NCI-H187 (cell line): ENCODE measurements at regions not wholly inside any gene's neighbourhood (a gene's known extent, or its start where the extent isn't known, plus 50 kb on each side); places are given as distances from the start of the nearest gene placed in this dataset.
"Not testable (repeated sequence)": the region's sequence is repeated elsewhere in the genome, so short reads cannot be mapped to it uniquely, and the experiment has no call there.

ENCODE experiments used
- DNase-seq, 2 experiments: peaks; one replicate each; lab custom pipeline; 2025; lab: John Stamatoyannopoulos, UW

GRCh38 chr11:29056487-29056886 lies 948.3 kb downstream of the METTL15 start:
- DNase-seq = not testable (repeated sequence)

- DNase-seq = no peak
These were observed 943.7 kb downstream of the METTL15 start for GRCh38 chr11:29051935-29052334.

DNA sequence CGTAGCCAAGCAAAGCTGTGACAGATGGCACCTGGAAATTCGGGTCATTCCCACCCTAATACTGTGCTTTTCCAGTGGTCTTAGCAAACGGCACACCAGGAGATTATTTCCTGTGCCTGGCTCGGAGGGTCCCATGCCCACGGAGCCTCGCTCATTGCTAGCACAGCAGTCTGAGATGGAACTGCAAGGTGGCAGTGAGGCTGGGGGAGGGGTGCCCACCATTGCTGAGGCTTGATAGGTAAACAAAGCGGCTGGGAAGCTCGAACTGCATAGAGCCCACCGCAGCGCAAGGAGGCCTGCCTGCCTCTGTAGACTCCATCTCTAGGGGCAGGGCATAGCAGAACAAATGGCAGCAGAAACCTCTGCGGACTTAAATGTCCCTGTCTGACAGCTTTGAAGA lies 942.8 kb downstream of the METTL15 start:
- not testable (repeated sequence) for DNase-seq

- no peak for DNase-seq
These were observed 932.3 kb downstream of the METTL15 start for GRCh38 chr11:29040489-29040888.

GRCh38 chr11:29032384-29033149 lies 924.4 kb downstream of the METTL15 start:
- no peak for DNase-seq

DNA sequence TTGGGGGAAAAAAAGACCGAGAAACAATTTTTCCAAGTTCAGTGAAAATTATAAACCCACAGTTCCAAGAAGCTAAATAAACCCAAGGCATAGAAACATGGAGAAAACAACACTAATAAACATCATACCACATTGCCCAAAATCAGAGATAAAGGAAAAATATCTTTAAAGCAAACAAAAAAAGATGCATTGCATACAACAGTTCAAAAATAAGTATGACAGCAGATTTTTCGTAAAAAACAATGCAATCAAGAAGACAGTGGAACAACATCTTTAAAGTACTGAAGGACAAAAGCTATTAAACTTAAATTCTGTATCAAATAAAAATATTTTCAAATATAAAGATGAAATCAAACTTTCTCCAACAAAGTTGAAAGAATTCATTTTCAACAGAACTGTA lies 921.3 kb downstream of the METTL15 start:
- DNase-seq = no peak

- DNase-seq = no peak
These were observed 919.2 kb downstream of the METTL15 start for GRCh38 chr11:29027436-29027835.

- no peak for DNase-seq
These were observed 918.1 kb downstream of the METTL15 start for GRCh38 chr11:29026286-29026685.

GRCh38 chr11:29025001-29025400 lies 916.8 kb downstream of the METTL15 start:
- DNase-seq = no peak

DNA sequence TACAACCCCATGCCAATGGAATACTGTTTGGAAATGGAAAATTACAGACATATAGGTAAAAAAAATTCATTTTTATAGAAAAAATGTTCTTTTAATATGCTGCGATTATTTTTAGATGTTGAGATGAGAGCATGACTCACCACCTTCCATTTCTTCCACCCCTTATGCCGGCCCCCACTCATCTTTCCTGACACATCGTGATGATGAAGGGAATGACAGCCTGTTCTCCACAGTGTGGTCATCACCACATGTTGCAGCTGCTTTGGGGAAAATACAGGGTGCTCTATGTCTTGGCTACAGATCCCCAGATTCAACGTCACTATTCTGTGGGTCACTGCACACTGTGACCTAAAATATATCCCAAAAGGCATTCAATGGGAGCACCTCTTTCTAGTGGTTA lies 916.2 kb downstream of the METTL15 start:
- DNase-seq = no peak

DNA sequence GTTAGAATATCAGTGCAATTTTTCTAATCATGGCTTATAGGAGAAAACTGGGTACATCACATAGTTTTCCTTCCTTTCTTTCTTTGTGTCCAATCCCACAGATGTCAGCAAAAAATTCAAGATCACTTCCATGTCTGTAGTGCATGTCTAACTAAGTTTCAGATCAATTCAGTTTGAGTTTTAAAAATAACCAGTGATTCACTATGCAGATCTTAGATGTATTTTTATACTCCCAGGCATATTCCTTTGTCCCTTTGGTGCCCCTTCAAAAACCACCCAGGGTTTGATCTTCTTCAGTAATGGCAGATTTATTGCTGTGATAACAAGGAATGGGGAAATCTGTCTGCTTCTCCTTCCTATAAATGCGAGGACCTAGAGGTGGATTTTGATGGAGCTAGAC lies 915.6 kb downstream of the METTL15 start:
- no peak for DNase-seq

- DNase-seq = no peak
These were observed 914.5 kb downstream of the METTL15 start for GRCh38 chr11:29022676-29023075.

- no peak for DNase-seq
These were observed 911.9 kb downstream of the METTL15 start for GRCh38 chr11:29019960-29020683.

GRCh38 chr11:29018631-29019030 lies 910.4 kb downstream of the METTL15 start:
- DNase-seq = no peak

- DNase-seq = no peak
These were observed 909.8 kb downstream of the METTL15 start for GRCh38 chr11:29017941-29018340.

DNA sequence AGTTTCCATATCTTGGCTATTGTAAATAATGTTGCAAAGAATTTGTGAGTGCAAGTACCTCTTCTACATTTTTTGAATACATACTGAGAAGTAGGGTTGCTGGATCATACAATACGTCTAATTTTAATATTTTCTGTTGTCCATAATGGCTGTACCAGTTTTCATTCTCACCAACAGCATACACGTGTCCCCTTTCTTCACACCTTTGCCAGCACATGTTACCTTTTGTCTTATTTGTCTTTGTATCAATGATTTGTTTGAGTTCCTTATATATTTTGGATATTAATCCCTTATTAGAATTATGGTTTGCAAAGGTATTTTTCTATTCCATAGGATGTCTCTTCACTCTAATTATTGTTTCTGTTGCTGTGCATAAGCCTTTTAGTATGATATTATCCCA lies 904.3 kb downstream of the METTL15 start:
- DNase-seq = no peak

GRCh38 chr11:29009426-29009825 lies 901.2 kb downstream of the METTL15 start:
- no peak for DNase-seq

DNA sequence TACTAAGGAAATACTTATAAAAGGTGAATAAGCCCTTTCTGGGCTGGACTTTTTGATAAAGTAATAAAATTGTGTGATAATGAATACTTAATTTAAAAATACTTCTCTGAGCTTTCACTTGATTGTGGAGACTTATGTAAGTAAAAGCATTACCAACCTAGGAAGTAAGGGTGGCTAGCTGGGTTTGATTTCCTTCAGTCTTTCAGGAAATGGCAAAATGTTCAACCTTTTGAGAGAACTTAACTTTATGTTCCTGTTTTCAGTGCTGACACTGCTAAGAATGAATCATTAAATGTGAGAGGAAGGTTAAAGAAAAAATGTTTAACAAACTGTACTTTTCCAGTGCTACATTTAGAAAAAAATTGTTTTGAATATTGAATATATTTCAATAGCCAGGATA lies 900.3 kb downstream of the METTL15 start:
- DNase-seq = no peak

- DNase-seq = no peak
These were observed 898.5 kb downstream of the METTL15 start for GRCh38 chr11:29006668-29007067.

DNA sequence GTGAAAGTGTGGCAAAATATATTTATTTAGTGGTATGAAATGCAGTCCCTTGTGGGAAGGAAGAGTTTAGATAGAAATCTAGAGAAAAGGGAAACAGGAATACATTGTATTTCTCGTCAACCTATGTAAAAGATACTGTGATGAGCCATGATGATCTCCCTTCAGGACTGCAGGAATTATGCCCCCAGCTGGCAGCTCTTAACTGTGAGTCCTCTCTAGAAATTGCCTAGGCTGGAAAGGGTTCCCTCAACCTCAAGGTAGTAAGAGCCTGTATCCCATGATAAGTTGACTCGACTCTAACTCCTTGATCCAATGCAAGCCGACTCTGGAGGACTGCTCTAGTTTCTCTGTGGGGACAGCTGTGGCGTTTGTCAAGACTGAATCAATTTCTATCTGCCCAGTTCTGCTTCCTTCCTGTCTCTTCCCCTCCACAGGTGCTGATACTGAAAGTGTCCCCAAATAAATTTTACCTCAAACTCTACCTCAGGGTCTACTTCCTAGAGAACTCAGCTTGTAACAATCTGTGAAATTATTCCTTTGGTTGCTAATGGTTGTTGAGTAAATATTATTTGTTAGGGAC lies 897.3 kb downstream of the METTL15 start:
- DNase-seq = no peak

GRCh38 chr11:29002816-29003215 lies 894.6 kb downstream of the METTL15 start:
- no peak for DNase-seq

DNA sequence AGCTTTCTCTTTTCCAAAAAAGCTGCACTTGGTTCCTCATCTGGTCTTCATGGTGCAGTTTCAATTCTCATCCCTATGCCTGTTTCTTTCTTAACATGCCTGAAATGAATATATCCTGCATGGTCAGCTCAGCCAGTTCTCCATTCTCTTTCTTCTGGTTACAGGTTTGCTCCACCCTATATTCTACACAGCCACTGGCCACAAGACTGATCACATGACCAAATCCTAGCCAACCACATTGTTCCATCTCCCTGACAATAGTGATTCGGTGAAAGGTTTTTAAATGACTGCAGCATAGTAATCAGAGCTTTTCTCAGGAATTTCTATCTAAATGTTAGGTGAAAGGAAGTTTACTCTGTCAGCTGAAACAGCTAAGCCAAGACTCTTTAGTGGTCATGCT lies 891.4 kb downstream of the METTL15 start:
- no peak for DNase-seq

GRCh38 chr11:28992996-28993395 lies 884.8 kb downstream of the METTL15 start:
- no peak for DNase-seq
